Naive B cell (primary cell): ENCODE measurements at regions not wholly inside any gene's neighbourhood (a gene's known extent, or its start where the extent isn't known, plus 50 kb on each side); places are given as distances from the start of the nearest gene placed in this dataset.
"Not testable (repeated sequence)": the region's sequence is repeated elsewhere in the genome, so short reads cannot be mapped to it uniquely, and the experiment has no call there.

Experiments used
- ATAC-seq, 2 donors: fragments of 150-1000 bp; cut with Tn5 transposase; 2 replicates each; pipeline ENCODE4 v1.10.0; 2021; ENCODE audit warnings: low read depth in 2 of 2, mild to moderate bottlenecking in 2 of 2, moderate library complexity in 2 of 2
- DNase-seq: peaks from one replicate; pipeline ENCODE4 v3.0.0; 2022
- H3K27ac Mint-ChIP-seq, 6 donors: one replicate each; pipeline ENCODE4 v1.8.0; 2020 to 2022; ENCODE audit warnings: mild to moderate bottlenecking in 6 of 6, mixed read lengths in 6 of 6, moderate library complexity in 5 of 6, inconsistent platforms in 2 of 6
- H3K27me3 Mint-ChIP-seq, 3 donors: one replicate each; pipeline ENCODE4 v1.8.0; 2021 to 2022; ENCODE audit warnings: mixed read lengths in 3 of 3, mild to moderate bottlenecking in 1 of 3
- H3K36me3 Mint-ChIP-seq, 2 donors: one replicate each; pipeline ENCODE4 v1.8.0; 2020 to 2022; ENCODE audit warnings: mixed read lengths in 2 of 2, inconsistent platforms in 1 of 2, mild to moderate bottlenecking in 1 of 2
- H3K4me1 Mint-ChIP-seq, 3 donors: one replicate each; pipeline ENCODE4 v1.8.0; 2020 to 2022; ENCODE audit warnings: mixed read lengths in 3 of 3, inconsistent platforms in 1 of 3, mild to moderate bottlenecking in 1 of 3, moderate library complexity in 1 of 3
- H3K4me3 Mint-ChIP-seq, 8 donors: one replicate each; pipeline ENCODE4 v1.8.0; 2020 to 2022; ENCODE audit warnings: mild to moderate bottlenecking in 8 of 8, mixed read lengths in 8 of 8, moderate library complexity in 8 of 8, inconsistent platforms in 2 of 8
- H3K9me3 Mint-ChIP-seq, 7 donors: one replicate each; pipeline ENCODE4 v1.8.0; 2020 to 2022; ENCODE audit warnings: mixed read lengths in 7 of 7, mild to moderate bottlenecking in 5 of 7, inconsistent platforms in 2 of 7, moderate library complexity in 1 of 7

GRCh38 chr12:54799966-54800365 is 54.4 kb upstream of the MUCL1 start:
- H3K27me3 Mint-ChIP-seq, result peaks cover 8 to 18% (median 17%) of the 10 kb centered on the region in 3 donors
- not testable (repeated sequence) for H3K4me3 Mint-ChIP-seq, H3K36me3 Mint-ChIP-seq, H3K4me1 Mint-ChIP-seq, ATAC-seq, H3K27ac Mint-ChIP-seq, DNase-seq
- peaks cover 0 to 19% (median 4%) of the 10 kb centered on the region in 7 donors for H3K9me3 Mint-ChIP-seq

- ATAC-seq (no peak), DNase-seq (no peak)
- Mint-ChIP-seq H3K27me3 (peaks cover 8 to 20% (median 17%) of the 10 kb centered on the region in 3 donors), H3K9me3 (peaks cover 0 to 9% (median 3%) of the 10 kb centered on the region in 7 donors), H3K4me3 (no peak overlapping the region), H3K36me3 (no peaks in the 10 kb centered on the region), H3K4me1 (no peaks in the 10 kb centered on the region), H3K27ac (no peak overlapping the region)
Measured at GRCh38 chr12:54798651-54799050, 55.7 kb upstream of the MUCL1 start.

DNA sequence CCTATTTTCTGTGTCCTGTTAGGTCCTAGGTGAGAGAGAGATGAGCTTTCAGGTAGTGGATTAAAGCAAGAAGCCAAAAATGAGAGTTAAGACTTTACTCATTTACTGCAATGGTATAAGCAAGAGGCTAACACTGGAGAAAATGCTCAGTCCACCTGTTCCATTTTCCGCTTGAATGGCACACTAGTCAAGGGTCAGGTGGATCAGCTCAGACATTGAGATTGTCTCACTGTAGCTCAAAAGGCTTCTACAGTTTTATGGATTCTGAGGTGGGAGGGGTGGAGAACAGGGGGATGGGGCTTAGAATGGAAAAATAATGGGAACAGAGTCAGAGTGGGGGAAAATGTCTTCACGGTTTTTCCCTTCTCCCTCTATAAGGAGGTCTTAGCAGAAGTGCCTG is 57.3 kb upstream of the MUCL1 start:
- ATAC-seq (no peak), DNase-seq (no peak)
- Mint-ChIP-seq H3K4me3 (no peak overlapping the region), H3K27ac (no peak overlapping the region), H3K36me3 (no peaks in the 10 kb centered on the region), H3K4me1 (no peaks in the 10 kb centered on the region), H3K27me3 (peaks cover 8 to 20% (median 17%) of the 10 kb centered on the region in 3 donors), H3K9me3 (peaks cover 0 to 8% (median 2%) of the 10 kb centered on the region in 7 donors)

DNA sequence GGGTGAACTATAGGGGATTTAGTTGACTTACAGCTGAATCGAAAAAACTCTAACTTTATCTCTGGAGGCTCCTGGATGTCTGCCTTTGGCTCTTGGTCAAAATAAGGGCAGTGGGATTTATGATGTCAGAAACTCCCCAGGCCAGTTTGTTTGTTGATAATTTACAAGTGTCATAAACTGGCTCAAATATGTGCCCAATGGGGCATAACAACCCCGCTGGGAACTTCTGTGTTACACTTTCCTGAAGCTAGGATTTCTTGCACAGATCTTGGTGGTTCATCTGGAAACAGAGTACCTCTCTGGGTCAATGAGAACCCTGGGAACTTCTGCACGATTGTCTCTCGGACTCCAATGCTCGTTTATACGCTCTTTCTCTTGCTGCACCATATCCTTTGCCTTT is 58.7 kb upstream of the MUCL1 start:
- Mint-ChIP-seq H3K27me3 (peaks cover 8 to 20% (median 9%) of the 10 kb centered on the region in 3 donors), H3K4me3 (no peak overlapping the region), H3K9me3 (peaks cover 0 to 4% (median 0%) of the 10 kb centered on the region in 7 donors), H3K27ac (no peak overlapping the region), H3K4me1 (no peaks in the 10 kb centered on the region), H3K36me3 (no peaks in the 10 kb centered on the region)
- no peak for DNase-seq
- ATAC-seq, result no peak

GRCh38 chr12:54786081-54786480 is 68.2 kb upstream of the MUCL1 start:
- no peak for ATAC-seq
- H3K4me1 Mint-ChIP-seq, result no peaks in the 10 kb centered on the region

DNA sequence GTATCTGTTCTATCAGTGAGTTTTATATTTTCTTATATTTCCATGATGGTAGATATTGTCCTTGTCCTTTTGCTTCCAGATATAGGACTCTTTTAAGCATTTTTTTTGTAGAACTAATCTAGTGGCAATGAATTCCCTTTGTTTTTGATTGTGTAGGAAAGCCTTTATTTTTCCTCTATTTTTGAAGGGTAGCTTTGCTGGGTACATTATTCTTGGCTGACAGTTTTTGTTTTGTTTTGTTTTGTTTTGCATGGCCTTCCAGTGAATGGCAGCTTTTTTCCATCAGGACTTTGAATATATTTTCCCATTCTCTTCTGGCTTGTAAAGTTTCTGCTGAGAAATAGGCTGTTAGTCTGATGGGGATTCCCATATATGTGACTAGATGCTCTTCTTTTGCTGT is 70.2 kb upstream of the MUCL1 start:
- Mint-ChIP-seq H3K27me3 (peaks cover 11 to 23% (median 14%) of the 10 kb centered on the region in 3 donors), H3K4me3 (no peak overlapping the region), H3K36me3 (peaks cover 0 to 7% of the 10 kb centered on the region in 2 donors), H3K27ac (peak overlapping the region in 1 of 6 donors; percentile 51), H3K4me1 (no peaks in the 10 kb centered on the region), H3K9me3 (peaks cover 11 to 60% (median 44%) of the 10 kb centered on the region in 7 donors)
- ATAC-seq, result no peak
- DNase-seq, result no peak

More at GRCh38 chr12:54786081-54786480, 68.2 kb upstream of the MUCL1 start:
- no peak for DNase-seq
- H3K27ac Mint-ChIP-seq, result no peak overlapping the region
- peaks cover 0 to 7% of the 10 kb centered on the region in 2 donors for H3K36me3 Mint-ChIP-seq
- peaks cover 9 to 12% (median 11%) of the 10 kb centered on the region in 3 donors for H3K27me3 Mint-ChIP-seq
- no peak overlapping the region for H3K4me3 Mint-ChIP-seq
- peaks cover 11 to 56% (median 39%) of the 10 kb centered on the region in 7 donors for H3K9me3 Mint-ChIP-seq

GRCh38 chr12:54777031-54777430 is 77.3 kb upstream of the MUCL1 start:
- H3K27ac Mint-ChIP-seq, result not testable (repeated sequence)

GRCh38 chr12:54773593-54773992 is 80.7 kb upstream of the MUCL1 start:
- H3K4me1 Mint-ChIP-seq, result no peaks in the 10 kb centered on the region
- H3K27me3 Mint-ChIP-seq, result peaks cover 38 to 55% (median 54%) of the 10 kb centered on the region in 3 donors
- no peak overlapping the region for H3K27ac Mint-ChIP-seq
- H3K4me3 Mint-ChIP-seq, result no peak overlapping the region
- no peaks in the 10 kb centered on the region for H3K36me3 Mint-ChIP-seq
- ATAC-seq, result no peak
- DNase-seq, result no peak
- peaks cover 0 to 11% (median 5%) of the 10 kb centered on the region in 7 donors for H3K9me3 Mint-ChIP-seq

More at GRCh38 chr12:54777031-54777430, 77.3 kb upstream of the MUCL1 start:
- H3K36me3 Mint-ChIP-seq, H3K4me3 Mint-ChIP-seq, H3K4me1 Mint-ChIP-seq, DNase-seq, ATAC-seq: not testable (repeated sequence)
- Mint-ChIP-seq H3K9me3 (peaks cover 0 to 27% (median 13%) of the 10 kb centered on the region in 7 donors), H3K27me3 (peaks cover 35 to 64% (median 48%) of the 10 kb centered on the region in 3 donors)

DNA sequence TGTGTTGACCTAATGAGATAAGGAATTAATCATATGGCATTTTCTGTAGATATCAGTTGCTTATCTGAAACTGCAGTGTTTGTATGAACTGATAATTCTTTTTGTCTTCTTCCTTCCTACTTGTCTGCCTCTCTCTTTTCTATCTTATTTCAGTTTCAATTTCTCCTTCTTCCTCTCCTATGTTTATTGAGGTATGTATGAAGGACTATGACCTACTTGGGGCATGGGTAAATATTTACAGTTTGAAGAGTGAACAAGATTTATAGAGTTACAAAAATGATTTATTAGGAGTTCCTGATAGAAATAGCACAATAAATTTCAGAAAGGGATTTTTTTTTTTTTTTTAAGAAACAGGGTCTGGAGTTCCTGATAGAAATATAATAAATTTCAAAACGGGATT is 88.7 kb upstream of the MUCL1 start:
- Mint-ChIP-seq H3K27ac (no peak overlapping the region), H3K4me1 (no peaks in the 10 kb centered on the region), H3K4me3 (no peak overlapping the region), H3K36me3 (no peaks in the 10 kb centered on the region), H3K27me3 (peaks cover 0 to under 1% (median 0%) of the 10 kb centered on the region in 3 donors), H3K9me3 (no peaks in the 10 kb centered on the region)
- ATAC-seq, result no peak
- DNase-seq, result no peak

DNA sequence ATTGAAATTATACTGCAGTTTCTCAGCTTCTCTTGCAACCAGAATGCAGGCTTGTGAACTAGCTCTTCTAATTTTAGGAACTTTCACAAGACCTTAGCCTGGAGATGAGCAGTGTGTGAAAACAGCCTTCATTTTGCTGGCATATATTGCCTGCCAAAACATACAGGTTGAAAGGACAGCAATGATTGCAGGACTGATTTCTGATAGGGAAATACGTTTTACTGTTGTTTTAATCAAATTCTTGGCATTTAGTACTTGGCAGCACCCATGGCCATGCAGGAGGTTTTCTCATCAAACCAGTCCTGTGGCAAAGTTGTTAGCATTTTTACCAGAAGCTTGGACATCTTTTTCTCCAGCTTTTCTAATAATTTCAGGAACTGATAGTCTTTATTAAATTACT is 91.9 kb upstream of the MUCL1 start:
- H3K9me3 Mint-ChIP-seq, result peaks cover 0 to 20% (median 14%) of the 10 kb centered on the region in 7 donors
- DNase-seq (no peak), ATAC-seq (no peak)
- no peaks in the 10 kb centered on the region for H3K4me1 Mint-ChIP-seq
- no peak overlapping the region for H3K27ac Mint-ChIP-seq
- peaks cover 0 to 16% (median 13%) of the 10 kb centered on the region in 3 donors for H3K27me3 Mint-ChIP-seq
- peaks cover 0 to 13% of the 10 kb centered on the region in 2 donors for H3K36me3 Mint-ChIP-seq
- H3K4me3 Mint-ChIP-seq, result no peak overlapping the region

DNA sequence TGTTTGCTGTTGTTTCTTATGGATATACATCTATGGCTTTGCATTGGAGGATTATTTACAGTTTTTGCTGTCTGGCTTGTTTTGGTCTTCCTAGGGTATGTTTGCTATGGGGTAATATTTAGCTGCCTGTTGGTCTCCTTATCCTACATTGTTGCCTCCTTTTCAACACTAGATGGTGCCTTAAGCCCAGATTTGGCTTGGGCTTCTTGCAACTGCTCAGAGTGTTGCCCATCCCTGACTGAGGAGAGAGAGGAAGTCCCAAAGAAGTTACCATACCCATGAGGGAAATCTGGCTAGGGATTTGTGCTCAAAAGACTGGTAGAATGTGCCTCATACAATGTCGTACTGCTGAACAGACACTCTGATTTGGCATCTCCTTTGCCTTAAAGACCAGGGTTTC is 94.6 kb upstream of the MUCL1 start:
- Mint-ChIP-seq H3K9me3 (peaks cover 0 to 24% (median 14%) of the 10 kb centered on the region in 7 donors), H3K36me3 (peaks cover 0 to 13% of the 10 kb centered on the region in 2 donors), H3K27ac (no peak overlapping the region), H3K4me3 (no peak overlapping the region), H3K27me3 (peaks cover 0 to 16% (median 13%) of the 10 kb centered on the region in 3 donors), H3K4me1 (no peaks in the 10 kb centered on the region)
- DNase-seq (no peak), ATAC-seq (no peak)

DNA sequence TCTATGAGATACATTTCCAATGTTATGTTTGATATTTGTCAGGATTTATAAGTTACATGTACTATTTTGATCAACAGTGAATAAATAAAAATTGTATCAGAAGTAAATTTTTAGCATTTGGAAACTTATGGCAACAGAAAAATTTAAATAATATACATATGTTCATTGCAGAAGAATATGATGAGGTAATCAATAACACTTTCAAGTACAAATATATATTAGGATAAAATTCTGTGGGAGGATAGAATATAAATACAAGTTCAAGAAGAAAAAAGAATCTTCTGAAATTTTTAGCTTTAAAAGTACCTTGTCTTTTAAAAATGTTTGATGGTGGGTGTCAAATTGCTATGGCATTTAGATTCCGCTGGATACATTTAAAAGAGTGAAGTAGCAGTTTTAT is 102.8 kb upstream of the MUCL1 start:
- peaks cover 0 to 2% (median 0%) of the 10 kb centered on the region in 3 donors for H3K4me1 Mint-ChIP-seq
- H3K36me3 Mint-ChIP-seq, result no peaks in the 10 kb centered on the region
- H3K27me3 Mint-ChIP-seq, result peaks cover 0 to 6% (median 0%) of the 10 kb centered on the region in 3 donors
- H3K4me3 Mint-ChIP-seq, result no peak overlapping the region
- no peak for ATAC-seq
- H3K9me3 Mint-ChIP-seq, result peaks cover 0 to 4% (median 0%) of the 10 kb centered on the region in 7 donors
- no peak overlapping the region for H3K27ac Mint-ChIP-seq
- DNase-seq, result no peak

DNA sequence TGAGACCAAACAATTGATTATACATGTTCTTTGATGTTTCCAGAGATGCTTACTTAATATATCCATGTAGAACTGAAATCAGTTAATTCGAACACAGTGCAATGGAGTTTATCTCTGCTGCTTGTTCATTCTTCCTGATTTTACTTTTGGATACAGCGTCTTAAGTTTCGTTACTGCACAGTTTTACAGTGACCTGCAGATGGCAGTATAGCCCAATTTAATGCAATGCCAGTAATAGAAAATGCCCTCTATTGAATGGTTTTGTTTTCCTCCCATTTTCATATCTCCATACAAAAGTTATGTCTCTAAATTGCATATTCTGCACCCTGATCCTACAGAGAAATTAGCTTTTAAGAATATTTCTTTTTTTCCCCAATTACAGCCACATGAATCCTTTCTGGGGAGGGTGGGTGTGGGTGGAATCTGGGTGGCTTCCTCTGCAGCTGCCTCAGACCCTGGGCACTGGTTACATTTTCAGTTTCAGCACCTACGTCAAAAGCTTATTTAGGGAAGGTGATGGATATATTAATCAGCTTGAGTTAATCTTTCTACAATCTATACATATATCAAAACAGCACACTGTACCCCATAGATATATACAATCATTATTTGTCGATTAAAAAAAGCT is 101.1 kb upstream of the DCD start:
- DNase-seq (peak; percentile 46), ATAC-seq (peak; percentile 61 to 76)
- Mint-ChIP-seq H3K27ac (no peak overlapping the region), H3K4me3 (peak overlapping the region in 4 of 8 donors; percentile 43 to 61 (median 48)), H3K9me3 (peaks cover 0 to 3% (median 0%) of the 10 kb centered on the region in 7 donors), H3K36me3 (no peaks in the 10 kb centered on the region), H3K27me3 (peaks cover 14 to 20% (median 16%) of the 10 kb centered on the region in 3 donors), H3K4me1 (peaks cover 0 to 2% (median 0%) of the 10 kb centered on the region in 3 donors)

DNA sequence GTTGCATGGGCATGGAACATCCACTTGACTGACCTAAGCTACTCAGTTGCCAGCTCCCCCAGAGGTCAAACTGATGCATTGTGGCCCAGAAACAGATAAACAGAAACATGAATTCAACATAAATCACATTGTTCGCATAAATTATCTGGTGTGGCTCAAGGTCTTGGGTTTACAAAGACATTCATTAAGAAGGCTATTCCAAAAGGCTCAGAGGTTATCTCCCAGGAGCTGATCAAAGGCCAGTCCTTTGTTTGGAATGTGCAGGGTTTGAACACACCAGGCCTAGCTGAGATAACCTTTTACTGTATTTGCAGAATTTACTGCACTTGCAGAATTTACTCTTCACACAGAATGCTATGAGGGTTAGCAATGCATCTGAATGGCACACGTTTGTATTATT is 96.4 kb upstream of the DCD start:
- Mint-ChIP-seq H3K9me3 (peaks cover 0 to 3% (median 0%) of the 10 kb centered on the region in 7 donors), H3K27me3 (peaks cover 19 to 56% (median 42%) of the 10 kb centered on the region in 3 donors), H3K27ac (no peak overlapping the region), H3K36me3 (peaks cover 0 to 8% of the 10 kb centered on the region in 2 donors), H3K4me1 (peaks cover 0 to 2% (median 0%) of the 10 kb centered on the region in 3 donors), H3K4me3 (no peak overlapping the region)
- ATAC-seq (no peak), DNase-seq (no peak)
